Activated CD4-positive, alpha-beta T cell treated with anti-CD3 and anti-CD28 coated beads for 24 hours (primary cell): ENCODE measurements at regions not wholly inside any gene's neighbourhood (a gene's known extent, or its start where the extent isn't known, plus 50 kb on each side); places are given as distances from the start of the nearest gene placed in this dataset.
"Not testable (repeated sequence)": the region's sequence is repeated elsewhere in the genome, so short reads cannot be mapped to it uniquely, and the experiment has no call there.

Experiments used
- DNase-seq, 2 donors: peaks; one replicate each; pipeline ENCODE4 v3.0.0-alpha.2; 2020; ENCODE audit warnings: low read depth in 2 of 2

DNA sequence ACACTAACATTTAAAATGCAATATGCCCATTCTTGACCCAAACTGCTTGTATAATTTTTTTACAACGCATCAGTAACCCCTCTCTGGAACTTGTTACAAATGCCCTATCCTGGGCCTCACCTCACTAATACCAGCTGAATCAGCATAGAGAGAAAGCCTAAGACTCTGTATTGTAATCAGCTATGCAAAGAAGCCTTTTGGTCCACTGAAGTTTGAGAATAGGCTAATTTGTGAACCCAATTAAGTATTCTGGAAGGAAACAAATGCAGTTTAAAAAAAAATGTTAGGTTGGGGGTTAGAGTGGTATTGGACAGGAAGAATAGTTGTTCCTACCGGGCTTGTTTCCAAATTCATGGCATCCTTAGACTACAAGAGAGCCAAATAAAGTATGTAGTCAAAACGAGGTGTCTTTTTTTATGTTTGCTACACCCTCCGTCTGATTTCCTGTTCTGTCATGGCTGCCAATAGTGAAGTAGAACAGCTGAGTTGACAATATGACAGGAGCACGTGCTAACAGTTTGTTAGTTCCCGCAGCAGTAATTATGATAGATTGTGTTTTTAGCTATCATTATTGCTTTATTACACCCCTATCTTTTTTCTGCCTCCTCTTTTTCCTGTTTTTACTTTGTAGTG is 1048.7 kb upstream of the NUDT12 start:
- DNase-seq: no peak

DNA sequence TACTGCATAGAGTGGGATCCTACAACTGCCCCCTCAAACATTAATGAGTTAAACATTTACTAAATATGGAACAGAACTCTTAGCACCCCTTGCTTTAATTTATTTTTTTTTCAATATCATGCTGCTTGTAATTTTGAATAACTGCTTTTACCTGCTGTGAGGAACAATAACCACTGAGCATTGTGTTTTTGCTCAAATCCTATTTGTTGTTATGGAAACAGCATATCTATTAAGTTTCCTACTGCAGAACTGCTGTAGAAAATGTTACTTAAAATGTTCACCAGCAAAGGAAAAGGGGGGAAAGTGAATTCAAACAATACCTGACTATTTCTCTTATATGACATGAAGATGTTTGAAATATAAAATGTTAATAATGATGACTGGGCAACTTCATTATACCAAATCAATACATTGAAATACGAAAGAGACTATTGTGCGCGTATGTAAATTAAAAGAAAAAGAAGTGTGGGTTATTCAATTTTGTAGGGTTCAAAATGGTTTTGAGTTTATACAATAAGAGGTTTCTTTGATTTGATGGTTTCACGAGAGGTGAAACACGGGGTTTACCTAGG is 1043.8 kb upstream of the NUDT12 start:
- no peak for DNase-seq

DNA sequence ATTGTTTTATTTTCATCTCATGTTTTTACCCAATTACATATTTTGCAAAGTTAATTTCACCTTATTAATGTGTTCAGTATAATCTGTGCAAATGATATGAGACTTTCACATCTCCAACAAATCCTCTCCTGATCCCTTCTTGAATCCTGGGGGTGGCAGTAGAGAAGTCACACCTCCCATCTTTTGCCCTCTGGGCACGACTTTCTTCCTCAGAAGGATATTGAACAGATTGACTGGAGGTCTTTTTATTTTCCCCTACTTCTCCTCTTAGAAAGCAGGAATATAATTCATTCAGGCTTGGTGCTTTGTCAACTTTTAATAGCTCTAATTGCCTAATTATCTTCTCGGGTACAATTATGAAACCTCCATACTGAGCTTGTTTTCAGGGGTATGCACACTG is 1037.1 kb upstream of the NUDT12 start:
- DNase-seq: no peak

DNA sequence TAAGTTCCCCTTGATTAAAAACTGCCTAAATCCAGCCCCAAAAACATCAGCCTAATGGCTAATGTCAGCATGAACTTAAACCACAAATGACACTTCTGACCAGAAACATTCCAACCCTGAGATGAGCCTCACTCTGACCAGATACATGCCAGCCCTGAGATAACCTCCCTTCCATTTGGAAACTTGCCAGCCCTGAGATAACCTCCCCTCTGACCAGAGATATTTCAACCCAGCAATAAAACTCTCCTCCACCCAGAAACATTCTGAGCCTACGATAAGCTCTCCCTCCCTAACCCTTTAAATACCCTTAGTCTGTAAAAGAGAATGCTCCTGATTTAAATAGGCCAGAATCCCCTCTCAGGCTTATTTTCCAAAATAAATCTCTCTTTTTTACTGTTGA is 1035.7 kb upstream of the NUDT12 start:
- DNase-seq: no peak

DNA sequence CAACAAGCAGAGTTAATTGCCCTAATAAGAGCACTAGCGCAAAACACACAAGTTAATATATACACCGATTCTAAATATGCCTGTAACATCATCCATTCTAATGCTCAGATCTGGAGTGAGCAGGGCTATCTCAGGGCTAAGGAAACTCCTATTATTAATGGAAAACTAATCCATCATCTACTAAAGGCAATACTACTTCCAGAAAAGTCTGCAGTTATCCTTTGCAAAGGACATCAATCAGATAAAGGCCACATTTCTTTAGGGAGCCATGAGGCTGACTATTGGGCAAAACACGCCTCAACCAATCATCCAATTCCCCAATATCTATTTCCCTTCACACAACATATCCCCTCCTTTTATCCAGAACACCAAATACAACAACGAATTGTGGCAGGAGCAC is 1032.3 kb upstream of the NUDT12 start:
- DNase-seq: no peak

DNA sequence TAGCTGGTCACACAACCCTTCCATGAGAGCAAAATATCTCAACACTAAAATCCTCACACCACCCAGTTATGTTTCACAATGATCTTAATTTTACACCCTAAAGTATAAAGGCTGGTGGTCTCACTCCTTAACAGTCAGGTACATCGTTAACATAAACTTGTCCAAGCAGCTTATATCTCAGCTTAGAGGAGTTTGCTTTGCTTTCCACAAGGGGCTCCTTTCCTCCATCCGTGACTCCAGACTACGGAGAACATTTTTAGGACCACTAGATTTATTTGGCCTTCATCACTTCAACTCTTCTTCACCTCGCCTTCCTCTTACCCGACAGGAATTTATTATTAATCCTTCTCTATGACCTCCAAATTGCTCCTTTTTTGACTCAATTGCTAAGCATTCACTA is 1014.1 kb upstream of the NUDT12 start:
- no peak for DNase-seq

DNA sequence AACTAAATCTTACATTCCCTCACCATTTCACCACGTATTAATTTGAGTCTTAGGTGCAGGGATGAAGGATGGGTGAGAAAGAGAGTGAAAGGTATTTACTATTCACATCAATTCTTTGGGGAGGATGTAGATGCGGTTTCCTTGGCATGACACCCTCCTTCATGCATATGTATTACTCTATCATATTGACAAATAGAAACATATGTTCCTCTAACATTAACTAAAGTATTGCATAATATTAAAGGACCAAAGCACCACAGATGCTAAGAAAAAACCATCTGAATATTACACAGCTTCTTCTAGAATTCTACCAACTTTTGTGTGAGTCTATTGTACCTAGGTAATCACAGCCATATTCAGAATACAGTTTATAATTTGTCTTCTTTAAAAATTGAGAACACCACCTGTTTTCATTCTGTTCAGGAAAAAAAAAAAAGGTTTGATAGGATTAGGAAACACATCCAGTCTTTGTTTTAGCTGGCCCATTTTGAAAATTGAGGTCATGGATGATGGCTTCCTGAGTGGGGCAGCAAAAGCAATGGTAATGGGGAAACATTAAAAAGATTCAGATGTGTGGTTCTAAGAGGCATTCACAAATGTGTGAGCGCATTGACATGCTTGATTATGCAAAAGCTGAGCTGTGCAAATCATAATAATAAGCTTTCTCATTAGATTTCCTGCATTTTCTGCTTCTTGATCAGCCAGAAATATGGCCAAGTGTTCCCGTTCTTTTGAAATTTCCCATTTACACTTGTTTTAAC is 1011.5 kb upstream of the NUDT12 start:
- no peak for DNase-seq

DNA sequence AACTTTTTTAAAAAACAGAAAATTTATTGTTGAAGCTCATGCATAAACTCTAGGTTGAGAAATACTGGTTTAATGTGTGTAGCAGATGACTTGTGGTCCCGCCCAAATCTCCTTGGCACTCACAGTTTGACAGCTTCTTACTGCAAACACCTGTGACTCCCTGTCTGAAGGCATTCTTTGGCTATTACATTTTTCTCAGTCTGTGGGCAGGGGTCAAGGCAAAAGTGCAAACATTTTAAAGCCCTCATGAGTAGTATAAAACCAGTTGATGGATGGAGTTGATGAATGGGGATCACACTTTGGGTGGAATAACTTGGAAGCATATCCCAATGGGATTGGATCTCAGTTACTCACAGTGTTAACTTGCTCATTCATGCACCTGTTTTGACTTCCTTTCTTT is 1007.0 kb upstream of the NUDT12 start:
- DNase-seq: no peak

DNA sequence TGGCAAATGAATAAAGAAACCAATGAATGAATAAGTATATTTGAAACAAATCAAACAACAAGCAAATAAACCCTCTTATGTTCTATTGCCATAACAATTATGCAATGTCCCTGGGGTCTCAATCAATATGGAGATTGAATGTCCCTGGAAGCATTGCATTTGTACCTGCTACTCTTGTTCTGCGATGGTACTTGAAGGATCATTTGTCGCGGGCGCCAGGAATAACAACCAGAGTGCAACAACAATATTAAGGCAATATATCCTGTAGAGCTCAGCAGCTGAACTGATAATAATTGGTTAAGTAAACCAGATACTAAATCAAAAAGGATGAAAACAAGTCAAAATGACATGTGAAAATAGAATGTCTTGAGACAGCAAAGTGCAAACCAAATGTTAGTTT is 1001.9 kb upstream of the NUDT12 start:
- no peak for DNase-seq

DNA sequence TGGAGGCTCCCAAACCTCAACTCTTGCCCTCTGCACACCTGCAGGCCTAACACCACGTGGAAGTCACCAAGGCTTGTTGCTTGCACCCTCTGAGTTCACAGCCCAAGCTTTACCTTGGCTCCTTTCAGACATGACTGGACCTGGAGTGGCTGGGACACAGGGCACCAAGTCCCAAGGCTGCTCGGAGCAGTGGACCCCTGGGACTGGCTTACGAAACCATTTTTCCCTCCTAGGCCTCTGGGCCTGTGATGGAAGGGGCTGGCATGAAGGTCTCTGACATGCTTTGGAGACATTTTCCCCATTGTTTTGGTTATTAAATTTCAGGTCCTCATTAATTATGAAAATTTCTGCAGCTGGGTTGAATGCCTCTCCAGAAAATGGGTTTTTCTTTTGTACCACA is 994.4 kb upstream of the NUDT12 start:
- DNase-seq: no peak

DNA sequence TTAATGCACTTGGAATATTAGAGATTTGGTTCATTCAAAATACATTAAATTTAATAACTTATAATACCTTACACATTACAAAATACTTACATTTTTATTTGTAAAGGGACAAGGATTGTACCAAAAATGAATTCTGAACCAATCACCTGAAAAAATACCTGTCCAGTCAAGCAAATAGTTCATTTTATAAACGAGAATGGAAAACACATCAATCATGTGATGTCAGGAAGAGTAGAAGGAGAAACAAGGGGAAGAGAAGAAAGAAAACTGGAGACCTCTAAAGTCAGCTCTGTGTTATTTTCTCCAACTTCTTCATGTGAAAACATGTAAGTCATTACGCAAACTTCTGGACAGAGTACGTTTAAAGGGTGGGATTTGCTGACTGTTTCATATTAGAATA is 989.0 kb upstream of the NUDT12 start:
- no peak for DNase-seq

DNA sequence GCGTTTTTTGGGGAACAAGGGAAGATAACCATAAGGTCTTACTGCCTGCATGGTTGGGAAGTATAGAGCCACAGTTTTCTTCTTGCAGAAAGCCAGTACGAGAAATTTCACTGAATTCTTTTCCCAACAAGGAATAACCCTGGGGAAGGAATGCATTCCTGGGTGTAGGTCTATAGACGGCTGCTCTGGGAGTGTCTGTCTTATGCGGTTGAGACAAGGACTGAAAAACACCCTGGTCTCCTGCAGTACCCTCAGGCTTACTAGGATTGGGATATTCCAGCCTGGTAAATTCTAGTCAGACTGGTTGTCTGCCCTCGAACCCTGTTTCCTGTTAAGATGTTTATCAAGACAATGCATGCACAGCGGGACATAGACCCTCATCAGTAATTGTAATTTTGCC is 984.3 kb upstream of the NUDT12 start:
- not testable (repeated sequence) for DNase-seq

DNA sequence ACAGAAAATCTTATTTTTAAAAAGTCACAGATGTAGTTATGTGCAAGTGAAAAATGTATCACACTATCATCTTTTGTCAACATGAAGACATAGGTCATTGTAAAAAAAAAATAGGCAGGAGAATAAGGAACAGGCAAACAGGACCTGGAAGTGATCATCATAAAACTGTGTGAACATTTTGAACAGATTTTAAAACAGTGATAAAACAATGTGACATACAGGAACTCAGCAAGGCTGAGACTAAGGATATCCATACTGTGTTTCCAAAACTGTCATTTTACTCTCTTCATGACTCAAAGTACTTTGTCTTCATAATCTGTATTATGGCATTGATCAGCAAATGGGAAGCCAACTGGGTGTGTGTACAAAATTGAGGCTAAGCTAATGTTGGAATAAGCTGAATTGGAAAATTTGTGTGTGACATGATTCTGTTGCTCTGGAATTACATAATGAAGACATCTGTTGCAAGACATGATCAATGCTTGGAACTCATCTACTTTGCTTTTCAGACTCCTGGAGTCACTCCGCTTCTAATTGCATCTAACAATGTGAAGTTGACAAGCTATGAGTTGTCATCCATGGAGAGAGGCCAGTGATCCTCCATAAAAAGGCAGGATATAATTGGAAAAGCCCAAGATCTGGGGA is 978.7 kb upstream of the NUDT12 start:
- DNase-seq: no peak

DNA sequence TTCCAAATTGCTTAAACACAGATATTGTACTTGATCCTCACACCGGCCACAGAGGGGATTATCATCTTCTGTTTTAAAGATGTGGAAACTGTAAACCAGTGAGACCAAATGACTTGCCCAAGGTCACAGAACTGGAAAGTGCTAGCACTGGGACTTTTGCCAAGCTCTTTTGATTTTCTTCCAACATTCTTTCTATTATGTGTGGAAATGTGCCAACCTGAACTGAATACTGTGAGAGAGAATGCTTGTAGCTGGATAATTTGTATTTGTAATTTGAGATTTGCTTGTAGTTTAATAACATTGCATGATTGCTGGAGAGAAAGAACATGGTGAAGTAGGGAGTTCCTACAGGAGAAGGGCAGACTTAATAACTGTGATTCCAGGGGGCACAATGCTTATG is 977.9 kb upstream of the NUDT12 start:
- no peak for DNase-seq

DNA sequence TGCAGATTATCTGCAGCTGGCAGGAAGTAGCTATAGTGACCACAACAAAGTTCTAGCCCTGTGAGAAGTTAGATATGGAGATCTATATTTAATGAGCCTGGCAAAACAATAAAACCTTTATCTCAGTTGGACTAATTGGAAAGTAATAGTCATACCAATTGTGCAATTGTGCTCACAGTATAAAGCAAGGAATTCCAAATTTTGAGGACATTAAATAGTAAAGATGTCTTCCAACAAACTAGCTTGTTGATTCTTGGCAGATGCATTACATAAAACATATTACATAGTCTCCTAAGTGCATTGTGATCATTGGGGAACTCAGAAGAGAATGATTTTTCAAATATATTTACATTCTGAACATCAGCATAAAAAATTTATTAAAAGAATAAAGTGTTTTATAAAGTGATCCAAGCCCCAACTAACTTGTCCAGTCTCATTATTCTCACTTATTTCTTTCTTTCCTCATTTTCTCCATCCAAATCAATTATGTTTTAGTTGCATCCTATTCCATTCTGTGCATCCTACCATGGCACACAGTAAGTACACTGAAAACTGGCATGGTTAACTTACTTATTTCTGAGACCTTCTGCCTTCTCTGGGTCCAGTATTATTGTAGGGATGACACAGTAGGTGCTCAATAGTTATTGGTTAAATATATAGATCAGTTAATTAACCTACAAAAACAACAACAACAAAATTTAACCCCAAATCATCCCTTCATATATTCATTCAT is 977.2 kb upstream of the NUDT12 start:
- no peak for DNase-seq

DNA sequence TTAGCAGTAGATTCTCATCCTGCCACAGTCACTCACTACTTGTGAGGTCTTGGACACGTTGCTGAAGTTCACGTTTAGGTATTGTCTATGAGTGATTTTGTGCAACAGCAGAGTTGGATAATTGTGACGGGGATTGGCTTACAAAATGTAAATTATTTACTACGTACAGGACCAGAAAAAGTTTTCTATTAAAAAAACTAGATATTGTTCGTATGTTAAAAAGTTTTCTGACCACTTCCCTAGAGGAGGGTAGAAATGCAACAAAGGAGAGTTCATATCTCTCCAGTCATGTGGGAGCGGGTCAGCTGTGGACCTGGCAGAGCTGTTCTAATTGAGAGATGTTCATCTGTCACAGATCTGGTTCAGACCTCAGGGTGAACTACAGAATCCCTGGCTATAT is 976.1 kb upstream of the NUDT12 start:
- no peak for DNase-seq

DNA sequence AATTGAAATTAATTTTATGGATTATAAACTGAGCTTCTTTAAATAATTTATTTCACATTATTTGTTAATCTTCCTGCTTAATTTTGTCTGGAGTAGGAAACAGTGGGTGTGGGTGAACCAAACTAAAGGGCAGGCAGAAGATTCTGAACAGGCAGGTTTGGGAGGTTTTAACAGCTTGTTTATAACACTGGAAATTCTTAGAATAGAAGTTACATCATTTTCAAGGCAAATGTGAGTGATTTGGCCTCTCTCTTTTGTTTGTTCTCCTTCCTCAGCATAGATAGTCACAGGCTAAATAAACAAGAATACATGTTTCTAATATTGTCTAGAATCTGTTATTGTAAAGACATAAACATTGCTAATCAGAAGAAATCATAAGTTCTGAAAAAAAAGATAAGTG is 970.9 kb upstream of the NUDT12 start:
- no peak for DNase-seq

DNA sequence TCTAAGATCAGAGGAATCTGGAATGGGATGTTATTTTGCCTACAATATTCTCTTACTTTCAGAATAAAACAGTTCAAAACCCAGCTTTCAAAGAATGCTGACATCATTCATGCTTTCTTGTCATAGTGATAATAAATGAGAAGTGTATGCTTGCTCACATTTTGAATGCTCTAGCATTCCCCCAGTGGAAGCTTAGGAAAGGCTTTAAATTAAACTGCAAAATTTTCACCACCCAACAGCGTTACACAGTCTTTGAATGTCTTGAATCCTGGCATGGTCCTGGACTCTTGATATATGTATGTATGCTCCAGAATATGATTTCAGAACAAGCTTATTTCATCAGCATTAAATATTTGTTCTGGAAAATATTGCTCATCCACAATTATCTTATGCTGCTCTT is 964.3 kb upstream of the NUDT12 start:
- DNase-seq: no peak

DNA sequence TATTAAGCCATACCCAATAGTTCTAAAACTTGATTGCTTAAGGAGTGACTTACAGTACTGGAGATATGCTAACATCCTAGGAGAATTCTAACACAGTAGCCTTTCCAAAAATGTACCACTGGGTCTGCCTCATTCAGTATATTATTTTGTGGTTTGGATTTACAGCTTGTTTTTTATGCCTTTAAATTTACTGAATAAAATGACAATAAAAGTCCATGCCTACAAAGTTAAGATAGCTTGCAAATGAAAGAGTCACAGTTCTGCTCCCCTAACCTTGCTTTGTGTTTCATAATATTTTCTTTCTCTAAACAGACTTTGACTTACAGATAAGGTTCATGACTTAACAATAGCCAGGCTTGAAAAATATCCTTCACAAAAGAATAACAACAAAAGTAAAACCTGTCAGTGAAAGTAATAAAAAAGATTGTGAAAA is 951.1 kb upstream of the NUDT12 start:
- no peak for DNase-seq

DNA sequence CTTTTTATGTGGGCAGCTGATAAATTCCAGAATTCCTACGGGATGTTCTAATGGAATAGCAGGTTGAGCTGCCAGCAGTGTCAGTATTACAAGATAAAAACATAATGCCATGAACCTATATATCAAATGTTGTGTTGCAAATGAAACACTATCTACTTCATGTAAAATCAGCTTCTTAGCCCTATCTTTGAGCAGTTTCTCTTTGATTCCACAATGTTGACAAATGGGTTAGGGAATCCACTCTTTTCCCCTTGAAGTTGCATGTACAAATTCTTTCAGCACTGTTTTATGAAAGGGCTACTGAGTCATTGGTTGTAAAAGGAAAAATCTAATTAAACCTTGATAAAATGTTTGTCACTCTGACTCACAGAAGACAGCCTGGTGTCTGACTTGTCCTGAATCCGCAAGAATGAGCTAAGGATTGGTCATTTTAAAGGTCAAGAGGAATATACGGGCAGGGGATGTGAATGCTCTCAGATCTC is 950.6 kb upstream of the NUDT12 start:
- no peak for DNase-seq

DNA sequence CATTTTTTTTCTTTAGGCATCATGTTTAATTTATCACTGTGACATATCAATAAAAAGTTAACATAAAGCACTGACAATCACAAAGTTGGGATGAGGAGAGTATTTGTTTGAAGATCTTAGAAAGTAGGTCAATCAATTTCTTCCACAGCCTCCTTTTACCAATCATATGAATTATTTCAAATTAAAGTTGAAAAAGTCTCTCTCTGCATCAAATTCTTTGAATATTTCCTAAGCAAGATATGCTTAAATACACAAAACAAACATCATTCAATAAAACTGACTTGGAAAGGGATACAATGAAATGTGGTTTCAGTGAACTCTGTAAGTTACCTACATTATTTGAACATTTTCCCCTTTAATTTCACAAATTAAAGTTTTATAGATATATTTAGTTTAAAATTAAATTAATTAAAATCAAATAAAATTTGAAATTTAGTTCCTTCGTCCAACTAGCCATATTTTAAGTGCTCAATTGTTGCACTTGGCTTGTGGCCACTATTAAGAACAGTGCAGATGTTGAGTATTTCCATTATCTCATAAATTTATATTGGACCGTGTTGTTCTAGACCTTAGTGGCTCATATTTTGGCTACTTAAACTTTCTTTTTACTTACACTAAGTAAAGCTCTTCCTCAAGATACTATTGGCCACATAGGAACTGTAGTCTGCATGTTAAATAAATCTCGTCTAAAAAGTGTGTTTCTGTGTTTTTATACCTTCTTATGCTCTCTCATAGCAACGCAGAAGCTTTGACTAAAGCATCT is 949.7 kb upstream of the NUDT12 start:
- no peak for DNase-seq
